CD4-positive, alpha-beta T cell treated with Interleukin-15 for 1 hour (primary cell): ENCODE measurements at regions not wholly inside any gene's neighbourhood (a gene's known extent, or its start where the extent isn't known, plus 50 kb on each side); places are given as distances from the start of the nearest gene placed in this dataset.

Experiments
- DNase-seq: peaks from one replicate; pipeline ENCODE4 v3.0.0-alpha.2; 2020

DNA sequence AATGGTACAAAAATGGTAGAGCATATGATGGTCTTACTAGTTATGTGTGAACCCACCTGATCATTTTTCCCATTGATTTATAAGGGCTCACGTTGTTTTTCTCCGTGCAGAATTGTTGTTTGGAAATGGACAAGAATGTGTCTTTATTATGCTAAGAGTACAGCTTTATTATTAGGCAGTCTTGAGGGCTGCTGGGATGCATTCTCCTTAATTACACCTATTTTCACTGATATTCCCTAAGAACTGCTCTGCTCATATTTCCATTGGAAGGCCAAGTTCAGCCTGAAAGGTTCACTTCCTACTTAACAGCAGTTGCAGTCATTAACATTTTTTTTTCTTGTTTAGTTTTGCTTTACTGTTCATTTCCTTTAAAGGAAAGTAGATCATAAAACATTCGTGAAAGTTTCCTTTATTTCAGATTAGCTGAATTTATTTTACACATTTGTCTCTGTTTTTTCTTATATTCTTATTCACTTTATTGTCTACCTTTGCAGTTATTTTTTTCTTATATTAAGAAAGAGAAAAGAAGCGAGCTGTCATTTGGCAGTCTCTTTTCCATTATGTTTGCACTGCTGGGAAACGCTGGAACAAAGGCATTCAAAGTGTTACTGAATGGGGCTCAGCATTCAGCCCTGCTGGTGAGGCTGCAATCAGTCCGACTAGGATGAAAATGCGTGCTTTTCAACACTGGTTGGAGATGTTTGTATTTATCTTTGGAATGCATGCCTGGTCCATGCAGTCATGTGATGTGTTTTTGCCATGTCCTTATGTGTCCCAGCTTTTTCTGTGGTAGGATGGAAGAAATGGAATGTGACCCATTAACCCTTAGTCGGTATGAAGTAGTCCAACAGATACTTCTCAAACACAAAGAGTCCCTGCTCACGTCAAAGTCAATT, 602.7 kb upstream of the ZNF608 start:
- no peak for DNase-seq

DNA sequence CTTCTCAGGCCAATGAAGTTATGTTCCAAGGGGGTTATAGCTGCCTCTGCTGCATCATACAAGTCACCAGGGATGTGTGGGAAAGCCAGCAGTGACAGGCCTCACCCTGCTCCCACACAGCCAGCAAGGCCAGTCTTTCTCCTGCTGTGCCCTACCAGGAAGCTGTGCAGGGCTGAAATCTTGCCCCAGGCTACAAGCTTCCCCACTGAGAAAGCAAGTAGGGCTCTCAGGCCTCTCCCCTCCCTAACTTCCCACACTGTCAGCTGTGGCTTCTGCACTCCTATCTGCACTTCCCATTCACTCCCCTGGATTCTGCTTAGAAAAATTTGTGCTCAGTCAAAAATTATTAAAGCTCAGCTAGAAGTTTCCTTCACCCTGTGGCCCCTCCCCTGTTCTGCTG, 611.2 kb upstream of the ZNF608 start:
- DNase-seq, result no peak

DNA sequence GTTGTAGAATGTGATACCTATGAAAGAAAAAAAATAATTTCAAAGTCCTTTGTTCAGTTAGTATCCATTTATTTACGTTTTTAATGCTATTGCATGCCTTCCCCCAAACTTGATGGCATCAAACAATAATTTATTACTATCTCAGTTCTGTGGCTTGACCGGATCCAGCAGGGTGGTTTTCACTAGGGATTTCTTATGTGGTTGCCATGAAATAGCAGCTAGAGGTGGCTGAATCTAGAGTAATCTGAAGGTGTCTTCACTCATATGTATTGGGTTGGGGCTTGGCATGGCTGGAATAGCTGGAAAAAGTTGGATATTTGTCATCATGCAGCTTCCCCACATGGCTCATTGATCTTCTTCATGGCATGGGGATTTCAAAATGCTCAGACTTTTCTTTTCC, 619.3 kb upstream of the ZNF608 start:
- DNase-seq, result no peak

DNA sequence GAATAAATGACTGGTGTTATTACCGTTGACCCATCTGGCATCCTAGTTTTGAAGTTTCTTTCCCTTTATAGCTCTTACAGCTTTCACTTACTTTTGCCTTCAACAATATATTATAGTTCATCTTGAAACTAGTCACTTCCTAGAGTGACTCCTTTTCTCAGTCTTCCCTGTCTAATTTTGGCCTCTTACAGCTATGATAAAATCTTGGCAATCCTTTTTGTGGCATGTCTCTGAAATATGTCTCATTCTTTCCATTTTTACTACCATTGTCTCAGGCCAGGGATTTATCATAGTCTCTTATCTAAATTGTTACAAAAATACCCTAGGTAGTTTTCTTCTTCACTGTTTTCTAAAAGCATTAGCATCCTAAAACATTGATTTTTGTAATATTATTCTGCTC, 621.3 kb upstream of the ZNF608 start:
- no peak for DNase-seq

DNA sequence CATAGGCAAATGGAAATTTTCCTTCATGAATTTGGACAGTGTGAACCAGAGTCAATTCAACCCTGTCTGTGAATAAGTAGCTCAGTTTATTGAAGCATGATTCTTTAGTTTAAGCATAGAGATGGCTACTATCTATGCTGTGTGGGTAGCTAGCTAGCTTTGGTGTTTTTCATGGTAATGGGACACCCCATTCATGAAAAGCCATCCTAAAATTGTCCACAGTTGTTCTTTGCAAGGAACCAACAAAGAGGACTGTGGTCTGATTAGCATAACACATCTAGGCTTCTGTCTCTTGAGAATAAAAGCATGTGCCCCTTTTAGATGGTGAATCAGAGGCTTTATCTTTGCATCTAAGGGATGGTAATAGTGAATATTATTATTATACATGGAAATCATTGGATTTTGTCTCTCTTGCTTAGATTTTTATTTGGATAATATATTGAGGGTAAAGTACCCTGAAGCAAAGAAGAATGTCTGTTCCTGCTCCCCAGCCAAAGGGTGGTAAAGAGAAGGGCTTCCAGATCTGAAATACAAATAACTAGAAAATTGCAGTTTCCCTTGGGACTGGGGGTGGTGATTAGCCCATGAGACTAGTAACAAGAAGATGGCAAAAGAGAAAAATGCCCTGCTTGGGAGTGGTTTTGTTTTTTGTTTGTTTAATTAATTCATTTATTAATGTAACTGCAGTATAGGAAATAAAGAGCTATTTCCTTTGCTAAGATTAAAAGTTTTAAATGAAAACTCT, 624.2 kb upstream of the ZNF608 start:
- DNase-seq, result no peak

DNA sequence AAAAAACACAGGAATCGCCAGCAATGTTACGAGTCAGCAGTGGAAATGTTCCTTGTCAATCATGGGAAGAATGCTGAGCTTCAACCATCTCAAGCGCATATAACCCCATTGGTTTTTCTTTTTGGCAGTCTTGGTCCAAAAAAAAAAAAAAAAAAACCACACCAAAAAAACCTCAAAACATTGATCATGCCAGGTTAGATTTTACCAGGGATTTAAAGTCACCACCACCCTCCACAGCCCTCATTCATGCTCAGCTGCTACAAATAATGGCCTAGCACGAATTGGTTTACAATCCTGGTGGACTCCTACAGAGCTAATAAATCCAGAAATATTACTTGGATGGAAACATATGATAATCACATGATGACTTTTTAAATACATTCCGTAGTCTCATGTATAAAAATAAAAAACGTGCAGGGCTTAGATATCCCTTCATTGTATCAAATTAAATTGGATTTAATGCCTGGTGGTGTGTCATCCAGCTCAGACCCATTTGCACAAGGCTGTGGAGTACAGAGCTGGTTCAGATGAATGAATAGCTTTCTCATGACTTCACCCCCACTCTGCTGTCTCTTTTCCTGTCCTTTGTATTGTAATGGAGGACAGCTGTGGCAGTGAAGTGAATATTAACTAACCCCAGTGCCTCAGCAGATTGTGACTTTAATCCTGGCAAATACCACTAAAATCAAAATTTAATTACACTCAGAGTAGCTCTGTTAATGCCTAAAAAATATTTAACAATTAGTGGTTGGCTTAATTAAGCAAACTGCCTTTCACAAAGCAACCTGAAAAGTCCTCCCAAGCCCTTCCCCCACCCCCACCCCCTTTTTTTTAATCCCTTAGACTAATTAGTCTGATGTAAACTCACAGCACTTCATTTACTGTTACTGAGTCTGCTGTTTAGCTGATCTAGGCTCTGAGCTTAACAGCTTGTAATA, 626.5 kb upstream of the ZNF608 start:
- DNase-seq, result no peak

DNA sequence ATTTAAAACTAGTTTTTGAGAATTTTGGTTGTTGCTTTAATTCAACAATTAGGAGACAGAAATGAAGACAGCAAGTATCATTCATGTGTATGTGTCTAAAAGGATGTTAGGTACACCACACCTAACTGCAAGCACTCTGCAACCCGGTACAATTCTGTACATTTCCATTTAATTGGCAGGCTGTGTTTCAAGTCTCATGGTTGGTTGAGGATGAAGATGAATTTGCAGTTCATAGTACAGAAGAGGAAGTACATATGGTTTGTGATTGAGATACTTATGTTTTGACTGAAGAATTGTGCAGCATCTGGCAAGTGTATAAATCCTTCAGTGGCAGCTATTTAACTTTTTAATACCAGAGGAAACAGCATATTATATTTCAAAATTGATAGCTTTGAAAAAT, 628.7 kb upstream of the ZNF608 start:
- no peak for DNase-seq

DNA sequence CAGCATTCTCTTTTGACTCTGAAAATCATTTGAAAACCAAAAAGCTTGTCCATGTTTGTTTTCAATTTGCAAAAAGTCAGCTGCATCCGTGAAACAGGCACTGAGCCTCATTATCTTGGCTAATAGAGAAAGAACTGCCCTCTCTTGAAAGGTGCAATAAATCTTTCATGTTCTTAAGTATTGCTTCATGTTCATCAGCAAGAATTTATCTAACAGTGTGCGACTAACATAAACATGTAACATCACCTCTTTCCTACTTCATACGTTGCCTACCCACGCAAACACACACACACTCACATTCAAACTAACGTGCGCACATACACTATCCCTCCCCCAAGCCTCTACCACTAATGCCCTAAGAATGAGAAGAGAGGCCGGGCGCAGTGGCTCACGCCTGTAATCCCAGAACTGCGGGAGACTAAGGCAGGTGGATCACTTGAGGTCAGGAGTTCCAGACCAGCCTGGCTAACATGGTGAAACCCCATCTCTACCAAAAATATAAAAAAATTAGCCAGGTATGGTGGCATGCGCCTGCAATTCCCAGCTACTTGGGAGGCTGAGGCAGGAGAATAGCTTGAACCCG, 629.7 kb upstream of the ZNF608 start:
- DNase-seq, result no peak

DNA sequence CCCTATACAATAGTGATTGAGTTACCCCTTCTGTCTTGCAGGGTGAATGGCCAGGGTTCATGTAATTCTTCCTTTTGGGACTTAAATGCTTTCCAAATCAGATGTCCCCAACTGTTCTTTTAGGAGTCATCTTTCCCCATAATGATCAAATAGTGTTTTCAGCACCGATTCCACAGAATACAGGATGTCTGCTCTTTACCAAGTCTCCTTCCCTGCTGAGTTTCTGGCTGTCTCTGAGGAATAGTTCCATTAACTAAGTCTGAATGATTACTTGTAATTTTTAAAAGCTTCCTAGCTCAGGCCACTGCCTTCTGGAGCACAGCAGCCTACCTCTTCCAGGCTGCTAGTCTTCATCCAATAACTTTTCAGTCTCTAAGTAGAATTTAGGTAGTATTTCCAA, 630.7 kb upstream of the ZNF608 start:
- no peak for DNase-seq

DNA sequence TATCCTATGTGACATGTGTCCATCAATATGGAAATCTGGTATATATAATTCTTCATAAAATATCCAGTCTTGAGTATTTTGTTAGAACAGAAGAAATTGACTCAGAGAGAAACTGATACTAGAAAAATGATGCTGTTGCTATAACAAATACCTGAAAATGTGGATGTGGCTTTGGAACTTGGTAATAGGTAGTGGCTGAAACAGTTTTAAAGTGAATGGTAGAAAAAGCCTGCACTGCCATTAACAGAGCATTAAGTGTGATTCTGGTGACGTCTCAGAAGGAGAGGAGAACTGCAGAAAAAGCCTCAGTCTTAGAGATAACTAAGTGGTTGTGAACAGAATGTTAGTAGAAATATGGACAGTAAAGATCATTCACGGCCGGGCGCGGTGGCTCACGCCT, 634.9 kb upstream of the ZNF608 start:
- no peak for DNase-seq

DNA sequence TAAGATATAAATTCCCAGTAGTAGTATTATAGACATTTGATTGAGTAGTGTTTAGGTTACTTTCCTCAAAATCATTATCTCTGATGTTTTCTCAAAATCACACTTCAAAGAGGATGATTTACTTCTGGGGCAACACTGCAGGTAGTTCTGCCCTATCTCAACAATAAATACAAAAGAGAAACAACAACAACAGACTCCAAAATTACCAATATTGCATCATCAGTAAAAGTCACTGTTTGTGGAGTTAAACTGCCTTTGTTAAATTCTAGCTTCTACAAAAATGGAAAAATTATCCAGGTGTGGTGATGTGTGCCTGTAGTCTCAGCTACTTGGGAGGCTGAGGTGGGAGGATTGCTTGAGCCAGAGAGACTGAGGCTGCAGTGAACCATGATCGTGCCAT, 637.6 kb upstream of the ZNF608 start:
- no peak for DNase-seq

DNA sequence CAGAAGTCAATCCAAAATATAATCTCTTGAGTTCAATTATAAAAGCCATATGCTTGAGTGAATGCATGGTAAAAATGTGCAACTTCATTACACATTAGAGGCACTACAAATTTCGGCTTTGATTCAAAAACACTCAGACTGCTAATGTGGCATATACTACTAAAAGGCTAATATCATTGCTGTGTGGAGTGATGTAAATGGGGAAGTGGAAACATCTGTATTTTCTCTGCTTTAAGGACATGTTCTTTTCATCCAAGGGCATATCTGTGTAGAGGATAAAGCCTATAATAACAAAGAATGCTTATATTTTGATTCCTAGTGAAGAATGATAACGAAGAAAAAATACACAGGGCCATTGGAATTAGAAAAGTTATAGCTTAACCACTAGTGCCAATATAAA, 643.9 kb upstream of the ZNF608 start:
- DNase-seq, result no peak

DNA sequence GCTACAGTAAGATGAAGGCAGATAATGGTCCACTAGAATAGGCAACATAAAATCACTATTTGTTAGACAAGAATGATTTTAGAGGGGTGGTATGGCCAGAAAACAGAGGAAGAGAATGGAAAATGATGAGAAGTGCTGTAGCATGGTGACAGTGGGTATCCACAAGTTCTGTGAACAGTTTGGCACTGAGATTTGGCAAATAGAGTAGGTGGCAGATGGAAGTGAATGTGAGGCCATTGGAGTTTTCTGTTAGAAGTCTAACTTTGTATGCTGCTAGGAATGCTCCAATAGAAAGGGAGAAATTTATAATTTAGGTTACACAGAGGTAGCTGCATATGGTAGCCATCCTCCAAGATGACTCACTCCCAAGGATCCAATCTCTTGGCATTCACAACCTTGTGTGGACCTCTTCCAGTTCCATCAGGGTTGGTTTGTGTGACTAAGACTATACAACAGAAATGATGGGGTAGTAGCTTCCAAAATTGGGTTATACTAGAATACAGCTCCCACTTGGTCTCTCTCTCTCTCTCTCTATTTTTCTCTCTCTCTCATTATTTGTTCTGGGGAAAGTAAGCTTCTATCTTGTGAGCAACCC, 646.9 kb upstream of the ZNF608 start:
- no peak for DNase-seq

DNA sequence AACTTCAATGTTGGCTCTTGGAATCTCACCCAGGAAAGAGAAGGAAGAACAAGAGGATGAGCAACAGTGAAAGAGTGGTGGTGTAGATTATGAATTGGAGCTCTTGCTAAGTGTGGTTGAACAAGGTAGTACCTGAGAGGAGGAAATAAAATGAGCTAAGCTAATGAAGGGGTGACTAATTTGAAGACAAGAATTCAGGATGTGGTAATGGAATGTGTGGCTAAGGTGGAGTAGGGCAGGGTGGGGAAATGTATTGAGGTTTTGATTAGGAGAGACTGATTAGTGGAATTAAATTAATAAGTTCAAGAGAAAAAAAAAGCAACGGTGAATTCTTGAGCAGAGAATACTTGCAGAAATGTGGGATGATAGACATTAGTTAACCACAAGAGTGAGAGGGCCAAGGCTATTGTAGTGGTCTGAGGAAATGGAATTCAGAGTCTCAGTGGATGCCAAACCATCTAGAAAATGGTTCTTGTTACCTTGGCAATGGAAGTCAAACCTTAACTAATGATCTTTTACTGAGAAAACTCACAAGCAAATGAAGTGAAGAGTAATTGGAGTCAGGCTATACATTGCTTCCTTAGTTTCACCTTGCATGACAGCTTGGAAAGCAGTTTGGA, 648.3 kb upstream of the ZNF608 start:
- DNase-seq, result no peak

DNA sequence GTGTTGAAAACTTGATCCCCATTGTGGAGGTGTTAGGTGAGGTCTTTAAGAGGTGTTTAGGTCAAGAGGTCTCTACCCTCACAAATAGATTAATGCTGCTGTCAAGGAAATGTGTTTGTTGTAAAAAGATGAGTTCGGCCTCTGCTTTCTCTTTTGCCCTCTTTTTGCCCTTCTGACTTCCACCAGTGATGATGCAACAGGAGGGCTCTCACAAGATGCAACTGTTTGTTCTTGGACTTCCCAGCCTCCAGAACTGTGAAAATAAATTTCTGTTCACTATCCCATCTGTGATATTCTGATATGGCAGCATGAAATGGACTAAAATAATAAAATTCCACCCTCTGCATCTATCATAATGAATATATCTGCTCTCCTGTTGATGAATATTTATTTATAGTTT, 650.0 kb upstream of the ZNF608 start:
- DNase-seq, result no peak

DNA sequence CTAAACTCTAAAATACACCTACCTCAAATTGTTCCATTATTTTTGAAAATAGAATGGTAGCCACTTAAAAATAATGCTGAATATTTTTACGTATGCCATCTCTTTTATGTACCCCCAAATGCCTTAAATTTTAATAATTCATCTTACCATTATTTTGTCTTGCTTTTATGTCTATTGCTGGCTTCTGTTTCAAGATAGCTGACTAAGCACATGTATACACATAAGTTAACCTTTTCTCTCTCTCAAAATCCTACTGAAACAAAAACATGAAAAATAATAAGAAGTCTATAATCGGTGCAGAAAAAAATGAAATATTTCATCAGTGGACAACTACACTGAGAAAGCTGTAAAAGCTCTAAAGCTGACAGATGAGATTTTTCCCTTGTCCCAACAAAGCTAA, 652.0 kb upstream of the ZNF608 start:
- no peak for DNase-seq

DNA sequence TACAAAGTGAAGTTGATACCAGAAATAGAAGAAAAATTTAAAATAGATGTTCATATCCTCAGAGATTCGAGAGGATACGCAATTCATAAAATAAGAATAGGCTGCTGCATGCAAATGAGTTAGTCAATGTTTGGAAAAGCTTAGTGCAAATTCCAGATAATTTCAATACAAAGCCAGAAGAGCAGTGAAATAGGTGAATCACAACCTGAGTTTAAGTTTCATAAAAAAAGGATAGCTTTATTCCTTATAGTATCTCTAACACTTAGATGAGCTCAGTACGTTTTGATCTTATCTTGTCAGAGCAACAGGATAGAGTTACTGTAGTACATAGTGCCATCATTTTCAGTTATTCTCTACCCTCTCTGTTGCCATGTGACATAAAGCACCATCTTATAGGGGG, 653.4 kb upstream of the ZNF608 start:
- DNase-seq, result no peak

DNA sequence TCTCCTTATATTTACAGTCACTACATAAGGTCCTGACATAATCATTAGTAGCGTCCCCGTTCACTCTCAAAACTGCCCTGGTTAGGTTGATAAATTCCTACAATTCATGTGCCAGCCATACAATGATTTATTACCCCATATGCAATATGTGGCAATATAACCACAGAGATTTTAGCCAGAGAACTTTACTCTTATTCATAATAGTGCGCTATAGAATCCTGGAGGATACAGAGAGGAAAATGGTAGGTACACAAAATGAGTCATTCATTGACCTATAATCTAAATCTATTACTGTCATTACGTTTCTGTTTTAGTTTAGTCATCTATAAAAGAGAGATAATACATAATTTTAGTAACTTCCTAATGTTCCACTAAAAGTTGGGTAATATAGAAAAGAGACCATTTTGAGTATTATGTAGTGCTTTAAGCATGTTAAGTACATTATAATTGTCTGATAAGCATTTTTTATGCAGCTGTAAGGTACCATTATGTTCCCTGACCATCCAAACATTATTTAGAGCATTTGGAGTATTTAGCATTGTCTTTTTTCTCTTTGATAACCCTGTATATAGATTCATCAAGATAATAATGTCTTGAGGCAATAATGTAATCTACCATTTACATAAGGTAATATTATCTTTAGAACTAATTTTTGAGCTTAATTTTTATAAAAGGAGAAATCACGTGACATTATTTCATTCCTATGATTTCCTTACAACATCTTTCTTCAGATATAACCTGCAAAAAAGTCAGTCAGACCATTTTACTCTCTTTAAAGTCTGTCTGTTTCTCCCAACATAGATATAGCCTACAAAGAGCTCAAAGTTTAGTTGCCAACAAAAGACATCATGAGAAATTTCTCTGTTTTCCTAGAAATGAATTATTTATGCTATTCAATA, 655.5 kb upstream of the ZNF608 start:
- no peak for DNase-seq

DNA sequence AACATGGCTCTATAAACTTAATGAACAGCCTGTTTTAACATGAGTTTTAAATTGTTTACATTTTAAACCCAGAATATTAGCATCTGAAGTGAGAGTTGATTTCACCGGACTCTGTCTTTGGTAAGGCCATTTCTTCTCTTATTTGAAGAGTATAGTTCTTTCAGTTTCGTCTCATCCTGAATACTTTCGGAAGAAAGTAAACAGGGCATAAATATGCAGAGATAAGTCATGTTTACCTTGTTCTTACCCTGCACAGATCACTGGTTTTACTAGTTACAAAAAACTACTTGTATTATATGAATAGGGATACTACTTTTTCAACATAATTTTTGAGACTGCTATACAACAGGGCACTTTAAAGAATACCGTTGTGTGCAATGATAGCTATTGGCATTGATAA, 656.3 kb upstream of the ZNF608 start:
- DNase-seq, result no peak

DNA sequence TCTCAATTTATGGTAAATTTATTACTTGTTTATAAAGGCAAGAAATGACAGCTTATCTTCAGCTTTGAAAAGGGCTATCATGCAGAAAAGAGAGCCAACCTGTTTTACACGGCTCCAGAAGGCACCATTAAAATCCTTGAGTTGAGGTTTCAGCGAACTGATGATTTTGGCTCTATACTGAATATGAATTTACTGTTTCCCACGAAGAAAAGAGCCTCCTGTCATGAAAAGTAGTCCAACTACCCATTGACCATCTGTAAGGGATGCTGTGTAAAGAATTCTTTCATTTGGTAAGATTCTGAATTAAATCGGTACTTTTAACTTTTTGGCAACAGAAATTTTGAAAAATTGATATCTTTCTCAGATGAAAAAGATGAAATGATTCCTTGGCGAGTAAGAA, 657.6 kb upstream of the ZNF608 start:
- no peak for DNase-seq
